ENCODE measurements at regions not wholly inside any gene's neighbourhood (a gene's known extent, or its start where the extent isn't known, plus 50 kb on each side); places are given as distances from the start of the nearest gene placed in this dataset.

- Histone ChIP-seq H3K27ac (no peak overlapping the region), H3K4me3 (no peak overlapping the region), H3K4me1 (0 out of 3 replicates have a peak, but pooled peaks cover 4% of the 10 kb centered on the region), H3K9me3 (no peaks in the 10 kb centered on the region), H3K4me2 (no peak overlapping the region)
- DNase-seq (ENCODE audit: low read depth in 1 of 2, low spot score in 1 of 2) (no peak), ATAC-seq (no peak), FAIRE-seq (no peak)
- CTCF ChIA-PET: interaction anchor here (1.0 to 1.3 kb wide), 2 partner anchors 16 to 20 kb away, joined by 3 to 6 read pairs; no protein-coding TSS in a partner anchor
- POLR2A ChIA-PET: no interaction called here
- TF ChIP-seq FOSL2 (IDR thresholded peaks at IDR 0.05): no peak
- TF ChIP-seq FOSL2 (CRISPR knock-in tag; IDR thresholded peaks at IDR 0.05): no peak
- no peak for TF ChIP-seq RCOR1 (IDR thresholded peaks at IDR 0.05; ENCODE audit: low read depth, low read length)
- TF ChIP-seq ZFP36 (IDR thresholded peaks at IDR 0.05; ENCODE audit: borderline replicate concordance, partially characterized antibody): no peak
- TF ChIP-seq EHMT2 (IDR thresholded peaks at IDR 0.05; ENCODE audit: low read depth): no peak
- no peak for TF ChIP-seq HEYL (CRISPR knock-in tag; IDR thresholded peaks at IDR 0.05)
- no peak for TF ChIP-seq HOXB13 (CRISPR knock-in tag; IDR thresholded peaks at IDR 0.05; ENCODE audit: low read depth)
- TF ChIP-seq HOXB5 (CRISPR knock-in tag; IDR thresholded peaks at IDR 0.05): no peak
- 64% methylated on average over 4 of the region's 4 CpGs for WGBS (ENCODE audit: missing lambda C conversion rate)
Measured at GRCh38 chr7:45240926-45241325, 83.3 kb downstream of the RAMP3 start.

GRCh38 chr7:45241339-45242109, 83.9 kb downstream of the RAMP3 start:
- Histone ChIP-seq H3K27ac (no peak overlapping the region), H3K4me1 (0 out of 3 replicates have a peak, but pooled peaks cover 4% of the 10 kb centered on the region), H3K4me2 (no peak overlapping the region), H3K4me3 (no peak overlapping the region), H3K9me3 (no peaks in the 10 kb centered on the region)
- TF ChIP-seq ESRRA (IDR thresholded peaks at IDR 0.05; ENCODE audit: borderline replicate concordance, low read length): no peak
- TF ChIP-seq MAZ (IDR thresholded peaks at IDR 0.05; ENCODE audit: borderline replicate concordance, low read depth, low read length): no peak
- TF ChIP-seq PBX3 (IDR thresholded peaks at IDR 0.05): no peak
- TF ChIP-seq POLR2A (IDR thresholded peaks at IDR 0.05; ENCODE audit: low read length): no peak
- no peak for TF ChIP-seq RARB (CRISPR knock-in tag; IDR thresholded peaks at IDR 0.05)
- no peak for TF ChIP-seq TFCP2L1 (CRISPR knock-in tag; IDR thresholded peaks at IDR 0.05)
- TF ChIP-seq FOSL2 (IDR thresholded peaks at IDR 0.05): no peak
- TF ChIP-seq FOSL2 (CRISPR knock-in tag; IDR thresholded peaks at IDR 0.05): no peak
- no peak for TF ChIP-seq CEBPB (IDR thresholded peaks at IDR 0.05)
- TF ChIP-seq HOXA7 (CRISPR knock-in tag; IDR thresholded peaks at IDR 0.05): no peak
- TF ChIP-seq MAFK (IDR thresholded peaks at IDR 0.05; ENCODE audit: partially characterized antibody): no peak
- no peak for TF ChIP-seq MAX (IDR thresholded peaks at IDR 0.05)
- no peak for TF ChIP-seq RFX5 (IDR thresholded peaks at IDR 0.05)
- TF ChIP-seq ELK1 (IDR thresholded peaks at IDR 0.05; ENCODE audit: low read depth, low read length): no peak
- no peak for TF ChIP-seq HOXB13 (CRISPR knock-in tag; IDR thresholded peaks at IDR 0.05; ENCODE audit: low read depth)
- TF ChIP-seq CHD4 (IDR thresholded peaks at IDR 0.05; ENCODE audit: borderline replicate concordance): no peak
- TF ChIP-seq E2F6 (IDR thresholded peaks at IDR 0.05; ENCODE audit: borderline replicate concordance, low read depth): no peak
- TF ChIP-seq CHD2 (IDR thresholded peaks at IDR 0.05; ENCODE audit: low read length, partially characterized antibody): no peak
- TF ChIP-seq BCL3 (IDR thresholded peaks at IDR 0.05): no peak
- TF ChIP-seq EP300 (IDR thresholded peaks at IDR 0.05): no peak
- ATAC-seq (no peak; a peak in 1 of 6 replicates), FAIRE-seq (no peak), DNase-seq (ENCODE audit: low read depth in 1 of 2, low spot score in 1 of 2) (peak in 1 of 2 experiments; percentile 15)
- POLR2A ChIA-PET: no interaction called here
- 46% methylated on average over 11 of the region's 11 CpGs for WGBS (ENCODE audit: missing lambda C conversion rate)
- CTCF ChIA-PET: interaction anchor here (1.2 to 1.3 kb wide), 2 partner anchors 18 to 19 kb away, joined by 4 to 6 read pairs; no protein-coding TSS in a partner anchor
